ENCODE measurements at regions not wholly inside any gene's neighbourhood (a gene's known extent, or its start where the extent isn't known, plus 50 kb on each side); places are given as distances from the start of the nearest gene placed in this dataset.

- H3K4ac ChIP-seq (ENCODE audit: low read depth, low read length): no peak overlapping the region
Observed at GRCh38 chr14:98037831-98038230, 1234.2 kb downstream of the BCL11B start.

More at GRCh38 chr14:98037831-98038230, 1234.2 kb downstream of the BCL11B start:
- Histone ChIP-seq H2BK15ac (ENCODE audit: low read depth, low read length) (no peak overlapping the region), H3K9me3 (ENCODE audit: control insufficient read depth, insufficient read depth, low read length) (peaks cover 24% of the 10 kb centered on the region), H3K79me1 (ENCODE audit: low read depth in 1 of 2, low read length in 2 of 2) (no peaks in the 10 kb centered on the region), H3K27me3 (ENCODE audit: control insufficient read depth, insufficient read depth, low read length) (no peaks in the 10 kb centered on the region), H3K9ac (ENCODE audit: low read depth, low read length) (no peak overlapping the region), H4K8ac (ENCODE audit: low read depth in 2 of 2, low read length in 2 of 2) (no peak overlapping the region), H4K5ac (ENCODE audit: low read depth, low read length) (no peak overlapping the region), H2AFZ (replicated peaks; ENCODE audit: low read length, poor library complexity) (no peak overlapping the region), H3K4me1 (ENCODE audit: control insufficient read depth, insufficient read depth, low read length) (no peaks in the 10 kb centered on the region), H4K20me1 (ENCODE audit: insufficient read depth, low read length) (no peaks in the 10 kb centered on the region), H2BK20ac (ENCODE audit: low read depth, low read length) (no peak overlapping the region), H3K36me3 (ENCODE audit: control insufficient read depth, insufficient read depth, low read length) (no peaks in the 10 kb centered on the region), H3K27ac (ENCODE audit: insufficient read depth, low read length) (no peak overlapping the region), H2AK5ac (ENCODE audit: low read depth, low read length) (no peak overlapping the region), H3K9me1 (ENCODE audit: insufficient read depth, low read length) (no peaks in the 10 kb centered on the region), H2AK9ac (replicated peaks; ENCODE audit: low read depth, low read length, poor library complexity) (no peak overlapping the region), H3K14ac (replicated peaks; ENCODE audit: low read depth, low read length) (no peak overlapping the region), H2BK5ac (ENCODE audit: low read depth, low read length, poor library complexity, severe bottlenecking) (no peak overlapping the region), H4K91ac (ENCODE audit: insufficient read depth, low read depth, low read length) (no peak overlapping the region), H3K4me3 (ENCODE audit: insufficient read depth, low read depth, low read length) (no peak overlapping the region), H3K23ac (ENCODE audit: low read depth, low read length) (no peak overlapping the region), H2BK120ac (ENCODE audit: low read depth, low read length) (no peak overlapping the region), H3K18ac (ENCODE audit: low read depth, low read length) (no peak overlapping the region), H3K4me2 (ENCODE audit: low read depth, low read length) (no peak overlapping the region), H3K56ac (ENCODE audit: extremely low read depth, insufficient read depth, low read length) (no peak overlapping the region)
- TF ChIP-seq CHD1 (IDR thresholded peaks at IDR 0.05; ENCODE audit: low read depth, low read length): no peak
- TF ChIP-seq RCOR1 (IDR thresholded peaks at IDR 0.05; ENCODE audit: insufficient replicate concordance, low read length): no peak
- TF ChIP-seq USF2 (IDR thresholded peaks at IDR 0.05; ENCODE audit: low read depth, low read length): no peak
- TF ChIP-seq CEBPB (IDR thresholded peaks at IDR 0.05; ENCODE audit: low read depth, low read length): no peak
- TF ChIP-seq POLR2A (IDR thresholded peaks at IDR 0.05; ENCODE audit: low read depth, low read length): no peak
- no peak for TF ChIP-seq MAFK (IDR thresholded peaks at IDR 0.05; ENCODE audit: low read depth, low read length)
- TF ChIP-seq MXI1 (IDR thresholded peaks at IDR 0.05; ENCODE audit: borderline replicate concordance, low read depth, low read length): no peak
- no peak for TF ChIP-seq RFX5 (IDR thresholded peaks at IDR 0.05; ENCODE audit: low read depth, low read length)
- no peak for TF ChIP-seq FOS (IDR thresholded peaks at IDR 0.05; ENCODE audit: low read depth, low read length)
- TF ChIP-seq ELK1 (IDR thresholded peaks at IDR 0.05; ENCODE audit: borderline replicate concordance, low read depth, low read length): no peak
- no peak for TF ChIP-seq SMC3 (IDR thresholded peaks at IDR 0.05; ENCODE audit: low read depth, low read length)
- TF ChIP-seq MAZ (IDR thresholded peaks at IDR 0.05; ENCODE audit: borderline replicate concordance, low read depth, low read length): no peak
- no peak for TF ChIP-seq CTCF (conservative IDR thresholded peaks at IDR 0.05; ENCODE audit: low read depth, low read length)
- TF ChIP-seq NFE2L2 (IDR thresholded peaks at IDR 0.05; ENCODE audit: low read depth, low read length): no peak
- TF ChIP-seq RAD21 (IDR thresholded peaks at IDR 0.05; ENCODE audit: low read length): no peak
- TF ChIP-seq BHLHE40 (IDR thresholded peaks at IDR 0.05; ENCODE audit: low read depth, low read length): no peak
- WGBS, 2 experiments (ENCODE audit: extremely low coverage in 2 of 2, insufficient read length in 1 of 2): no CpG with 5 or more reads among the region's 7 CpGs
- ATAC-seq (ENCODE audit: low read depth) (no peak), DNase-seq (no peak)
- ChIA-PET CTCF (no interaction called here), POLR2A (ENCODE audit: unreplicated experiment) (no interaction called here)
- intact Hi-C loops (cut with micrococcal nuclease) (no loop called here), dilution Hi-C loops (cut with HindIII; ENCODE audit: low sequenced_read_pairs, unreplicated experiment) (no loop called here), in situ Hi-C loops (cut with MboI; ENCODE audit: low sequenced_read_pairs) (no loop called here)
- BruUV-seq (replicated peaks): no TSS peak

All from IMR-90 (cell line).